WTC11 (cell line): ENCODE measurements at regions not wholly inside any gene's neighbourhood (a gene's known extent, or its start where the extent isn't known, plus 50 kb on each side); places are given as distances from the start of the nearest gene placed in this dataset.

ENCODE experiments used
- ATAC-seq: fragments of 200-7000 bp; cut with Tn5 transposase; 2 replicates; pipeline ENCODE4 v1.10.0; 2021; ENCODE audit warnings: mild to moderate bottlenecking, moderate library complexity
- CTCF ChIA-PET: fragments of 300-600 bp; sonication (Branson Sonifier 250); formaldehyde crosslinking; loops from one replicate; lab custom pipeline; 2021; ENCODE audit warnings: antibody characterized with exemption; lab: Charles Lee
- POLR2A ChIA-PET: fragments of 350-600 bp; sonication (Branson Sonifier 250); formaldehyde crosslinking; loops from one replicate; lab custom pipeline; 2021; ENCODE audit warnings: antibody characterized with exemption; lab: Charles Lee
- DNase-seq: peaks from one replicate; pipeline ENCODE4 v3.0.0; 2021; ENCODE audit warnings: low spot score
- H3K27ac Mint-ChIP-seq: 2 replicates; pipeline ENCODE4 v1.8.0; 2021; ENCODE audit warnings: mixed read lengths
- H3K27me3 Mint-ChIP-seq: 2 replicates; pipeline ENCODE4 v1.8.0; 2021; ENCODE audit warnings: low read depth, mild to moderate bottlenecking, moderate library complexity, mixed read lengths
- H3K36me3 Mint-ChIP-seq: 2 replicates; pipeline ENCODE4 v1.8.0; 2021; ENCODE audit warnings: mixed read lengths
- H3K4me1 Mint-ChIP-seq: 2 replicates; pipeline ENCODE4 v1.8.0; 2022; ENCODE audit warnings: mixed read lengths
- H3K4me3 Mint-ChIP-seq: 2 replicates; pipeline ENCODE4 v1.8.0; 2021; ENCODE audit warnings: mild to moderate bottlenecking, moderate library complexity, mixed read lengths
- H3K9me3 Mint-ChIP-seq: 2 replicates; pipeline ENCODE4 v1.8.0; 2021; ENCODE audit warnings: mixed read lengths
- AR ChIP-seq: fragments of 250-450 bp; sonication (Bioruptor Pico); IDR thresholded peaks from 2 replicates; pipeline ENCODE4 v1.9.0; 2021; ENCODE audit warnings: mild to moderate bottlenecking
- ATF1 ChIP-seq: sonication (generic); formaldehyde crosslinking; IDR thresholded peaks from 2 replicates; pipeline ENCODE4 v1.8.1; 2023; ENCODE audit warnings: mild to moderate bottlenecking, moderate library complexity, missing genetic modification reagents
- E2F4 ChIP-seq: sonication (generic); formaldehyde crosslinking; IDR thresholded peaks from 2 replicates; pipeline ENCODE4 v1.8.1; 2022; ENCODE audit warnings: low read depth, mild to moderate bottlenecking, moderate library complexity, missing genetic modification reagents, borderline replicate concordance
- E2F5 ChIP-seq: sonication (generic); formaldehyde crosslinking; IDR thresholded peaks from 2 replicates; pipeline ENCODE4 v1.8.1; 2022; ENCODE audit warnings: mild to moderate bottlenecking, moderate library complexity, missing genetic modification reagents
- MLX ChIP-seq: sonication (generic); formaldehyde crosslinking; IDR thresholded peaks from 2 replicates; pipeline ENCODE4 v1.8.1; 2023; ENCODE audit warnings: mild to moderate bottlenecking, missing genetic modification reagents, moderate library complexity
- NFATC4 ChIP-seq: fragments of 250-450 bp; sonication (Bioruptor Pico); IDR thresholded peaks from 2 replicates; pipeline ENCODE4 v1.9.0; 2021; ENCODE audit warnings: mild to moderate bottlenecking
- NR1H2 ChIP-seq: sonication (generic); formaldehyde crosslinking; IDR thresholded peaks from 2 replicates; pipeline ENCODE4 v1.9.0; 2021; ENCODE audit warnings: mild to moderate bottlenecking, moderate library complexity, missing genetic modification reagents
- PRRX2 ChIP-seq: fragments of 250-450 bp; sonication (Bioruptor Pico); IDR thresholded peaks from 2 replicates; pipeline ENCODE4 v1.8.0; 2021; ENCODE audit warnings: mild to moderate bottlenecking
- SOX15 ChIP-seq: fragments of 250-450 bp; sonication (Bioruptor Pico); IDR thresholded peaks from 2 replicates; pipeline ENCODE4 v1.9.0; 2021; ENCODE audit warnings: mild to moderate bottlenecking
- STAT6 ChIP-seq: sonication (generic); formaldehyde crosslinking; conservative IDR thresholded peaks from 2 replicates; pipeline ENCODE4 v1.8.1; 2023; ENCODE audit warnings: mild to moderate bottlenecking, low read depth, missing genetic modification reagents, moderate library complexity
- TEAD1 ChIP-seq: sonication (generic); formaldehyde crosslinking; IDR thresholded peaks from 2 replicates; pipeline ENCODE4 v1.8.0; 2022; ENCODE audit warnings: mild to moderate bottlenecking, missing genetic modification reagents
- TP53 ChIP-seq: sonication (generic); formaldehyde crosslinking; IDR thresholded peaks from 2 replicates; pipeline ENCODE4 v1.8.1; 2023; ENCODE audit warnings: mild to moderate bottlenecking, missing genetic modification reagents
- ZBTB21 ChIP-seq: sonication (generic); formaldehyde crosslinking; IDR thresholded peaks from 2 replicates; pipeline ENCODE4 v1.8.1; 2023; ENCODE audit warnings: mild to moderate bottlenecking, missing genetic modification reagents, borderline replicate concordance
- ZNF121 ChIP-seq: sonication (generic); formaldehyde crosslinking; IDR thresholded peaks from 2 replicates; pipeline ENCODE4 v1.8.0; 2023; ENCODE audit warnings: missing genetic modification reagents
- ZNF219 ChIP-seq: sonication (generic); formaldehyde crosslinking; IDR thresholded peaks from 2 replicates; pipeline ENCODE4 v1.8.0; 2023; ENCODE audit warnings: missing genetic modification reagents, mild to moderate bottlenecking, borderline replicate concordance
- ZNF281 ChIP-seq: sonication (generic); formaldehyde crosslinking; IDR thresholded peaks from 2 replicates; pipeline ENCODE4 v1.8.0; 2023; ENCODE audit warnings: mild to moderate bottlenecking, missing genetic modification reagents
- ZNF396 ChIP-seq: fragments of 250-450 bp; sonication (Bioruptor Pico); IDR thresholded peaks from 2 replicates; pipeline ENCODE4 v1.8.0; 2021; ENCODE audit warnings: mild to moderate bottlenecking, moderate library complexity, borderline replicate concordance

DNA sequence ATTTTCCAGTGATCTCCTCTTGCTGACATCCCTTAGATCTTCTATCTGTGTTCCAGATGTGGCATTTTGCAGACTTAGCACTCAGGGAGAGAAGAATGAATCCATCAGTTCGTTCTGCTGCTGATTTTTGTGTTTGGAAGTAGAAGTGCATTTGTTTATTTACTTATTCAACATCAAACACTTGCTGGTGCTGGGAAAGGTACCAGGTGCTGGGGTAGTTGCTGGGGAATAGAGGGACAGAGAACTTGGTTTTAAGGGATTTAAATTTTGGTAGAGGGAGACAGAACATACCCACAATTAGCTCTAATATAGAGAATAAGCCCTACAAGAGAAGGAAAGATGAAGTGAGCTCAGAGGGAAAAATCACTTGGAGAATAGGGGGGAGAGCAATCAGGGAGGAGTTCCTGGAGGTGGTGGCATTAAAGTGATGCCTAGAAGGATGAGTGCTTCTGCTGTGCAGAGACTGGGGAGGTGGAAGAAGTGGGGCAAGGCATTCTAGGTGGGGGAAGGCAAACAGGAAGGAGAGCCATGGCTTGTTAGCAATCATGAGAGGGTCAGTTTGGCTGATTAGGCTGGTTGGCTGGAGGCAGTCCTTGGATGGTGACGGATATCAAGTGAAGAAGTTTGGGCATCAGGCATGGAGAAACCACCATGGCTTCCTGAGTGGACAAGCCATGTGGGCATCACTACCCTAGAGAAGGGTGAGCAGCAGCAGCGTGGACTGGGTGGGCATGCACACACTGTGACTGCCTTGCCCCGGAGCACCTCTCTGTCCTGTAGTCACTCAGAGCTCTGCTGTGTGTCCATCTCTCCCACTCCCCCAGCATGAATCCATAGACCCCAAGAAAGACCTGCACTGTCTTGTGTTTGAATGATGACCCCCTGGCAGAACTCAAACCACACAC lies 197.3 kb downstream of the OPA1 start:
- TF ChIP-seq SOX15 (CRISPR knock-in tag): no peak
- no peak for TF ChIP-seq NR1H2 (CRISPR knock-in tag)
- no peak for TF ChIP-seq ZNF121 (CRISPR knock-in tag)
- no peak for TF ChIP-seq ZNF219 (CRISPR knock-in tag)
- no peak for TF ChIP-seq ATF1
- TF ChIP-seq ZBTB21 (CRISPR knock-in tag): no peak
- TF ChIP-seq E2F5: no peak
- no peak for TF ChIP-seq TP53 (CRISPR knock-in tag)
- TF ChIP-seq STAT6: no peak
- no peak for TF ChIP-seq AR (CRISPR knock-in tag)
- TF ChIP-seq ZNF396 (CRISPR knock-in tag): no peak
- TF ChIP-seq TEAD1: no peak
- no peak for TF ChIP-seq ZNF281 (CRISPR knock-in tag)
- TF ChIP-seq E2F4 (CRISPR knock-in tag): no peak
- no peak for TF ChIP-seq NFATC4 (CRISPR knock-in tag)
- TF ChIP-seq PRRX2 (CRISPR knock-in tag): no peak
- no peak for TF ChIP-seq MLX (CRISPR knock-in tag)
- ChIA-PET CTCF (interaction anchor here (2.3 kb wide), 1 partner anchor 26 kb away, joined by 9 read pairs; no protein-coding TSS in a partner anchor), POLR2A (no interaction called here)
- H3K27ac Mint-ChIP-seq: no peak overlapping the region
- peaks cover 72% of the 10 kb centered on the region for H3K4me1 Mint-ChIP-seq
- H3K27me3 Mint-ChIP-seq: peaks cover 33% of the 10 kb centered on the region
- H3K9me3 Mint-ChIP-seq: no peaks in the 10 kb centered on the region
- no peak for DNase-seq
- no peak for ATAC-seq
- H3K4me3 Mint-ChIP-seq: no peak overlapping the region
- H3K36me3 Mint-ChIP-seq: no peaks in the 10 kb centered on the region
